Body of pancreas (tissue), 4 donors: ENCODE measurements at regions not wholly inside any gene's neighbourhood (a gene's known extent, or its start where the extent isn't known, plus 50 kb on each side); places are given as distances from the start of the nearest gene placed in this dataset.

Experiments used
- ATAC-seq: fragments of 150-250 bp; one replicate; pipeline ENCODE4 v1.9.1; 2016
- DNase-seq, 4 donors: peaks; one replicate each; pipeline ENCODE4 v3.0.0-alpha.2; 2019
- H3K27ac ChIP-seq, 4 donors: fragments of 200-600 bp; sonication (generic); 1 replicate in 3 of 4; 2 replicates in 1 of 4; pipeline versions ENCODE4 v1.5.1 to v1.6.1; 2016 to 2019; ENCODE audit warnings: mild to moderate bottlenecking in 1 of 4, mixed read lengths in 1 of 4, moderate library complexity in 1 of 4
- H3K27me3 ChIP-seq, 2 donors: fragments of 200-600 bp; sonication (generic); one replicate each; pipeline ENCODE4 v1.6.0; 2016; ENCODE audit warnings: mild to moderate bottlenecking in 1 of 2
- H3K36me3 ChIP-seq, 2 donors: fragments of 200-600 bp; sonication (generic); replicated peaks in 1 of 2; 2 replicates each; pipeline ENCODE4 v1.5.1; 2016; ENCODE audit warnings: low read depth in 2 of 2; ENCODE audit not compliant: insufficient read depth in 1 of 2
- H3K4me1 ChIP-seq: fragments of 200-600 bp; sonication (generic); one replicate; pipeline ENCODE4 v1.6.0; 2016
- H3K4me3 ChIP-seq, 2 donors: fragments of 200-600 bp; sonication (generic); 1 replicate in 1 of 2; 2 replicates in 1 of 2; pipeline ENCODE4 v1.5.1; 2016 to 2019
- H3K9me3 ChIP-seq, 3 donors: fragments of 200-600 bp; sonication (generic); 1 replicate in 2 of 3; 2 replicates in 1 of 3; pipeline ENCODE4 v1.5.1; 2016
- POLR2A ChIP-seq, 3 donors: fragments of 450-650 bp; IDR thresholded peaks; one replicate each; pipeline ENCODE4 v1.6.1; 2016; ENCODE audit warnings: antibody characterized with exemption in 3 of 3, mild to moderate bottlenecking in 2 of 3
- WGBS, 2 donors: methylation state at CpG; one replicate each; pipeline ENCODE4 v1.1.5; 2017; 5-methylcytosine and 5-hydroxymethylcytosine counted together
- intact Hi-C: fragments of 100-400 bp; cut with DNase I; formaldehyde crosslinking; loops from one replicate; pipeline ENCODE4 v1.15.1; 2023
- TF ChIP-seq, protein P1 (sequence below), 7 experiments: fragments of 450-650 bp in 4 of 7; fragments of 200-600 bp in 3 of 7; sonication (generic) in 3 of 7; IDR thresholded peaks; one replicate each; pipeline ENCODE4 v1.5.1; 2016 to 2019; ENCODE audit warnings: antibody characterized with exemption in 7 of 7

DNA sequence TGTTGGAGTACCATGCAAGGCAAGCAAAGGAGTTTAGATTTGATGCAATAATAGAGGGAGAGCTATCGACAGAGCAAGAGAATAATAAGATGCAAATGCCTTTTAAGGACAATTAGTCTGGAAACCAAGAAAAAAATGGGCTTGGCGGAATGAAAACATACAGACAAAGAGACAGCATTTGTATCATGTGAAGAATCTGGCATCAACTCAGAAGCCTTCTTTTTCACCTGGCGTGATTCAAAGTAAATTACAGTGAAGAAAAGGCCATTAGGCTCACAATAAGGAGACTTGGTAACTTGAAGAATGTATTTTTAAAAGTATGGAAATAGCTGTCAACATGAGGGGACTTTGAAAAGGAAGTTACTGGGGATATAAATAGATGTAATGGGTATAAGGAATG lies 521.2 kb upstream of the GOLIM4 start:
- Histone ChIP-seq H3K9me3 (no peaks in the 10 kb centered on the region), H3K27me3 (no peaks in the 10 kb centered on the region), H3K4me3 (no peak overlapping the region), H3K4me1 (no peaks in the 10 kb centered on the region), H3K27ac (no peak overlapping the region), H3K36me3 (no peaks in the 10 kb centered on the region)
- 73 to 78% methylated on average over 3 of the region's 3 CpGs for WGBS, 2 donors
- TF ChIP-seq, protein P1, sequence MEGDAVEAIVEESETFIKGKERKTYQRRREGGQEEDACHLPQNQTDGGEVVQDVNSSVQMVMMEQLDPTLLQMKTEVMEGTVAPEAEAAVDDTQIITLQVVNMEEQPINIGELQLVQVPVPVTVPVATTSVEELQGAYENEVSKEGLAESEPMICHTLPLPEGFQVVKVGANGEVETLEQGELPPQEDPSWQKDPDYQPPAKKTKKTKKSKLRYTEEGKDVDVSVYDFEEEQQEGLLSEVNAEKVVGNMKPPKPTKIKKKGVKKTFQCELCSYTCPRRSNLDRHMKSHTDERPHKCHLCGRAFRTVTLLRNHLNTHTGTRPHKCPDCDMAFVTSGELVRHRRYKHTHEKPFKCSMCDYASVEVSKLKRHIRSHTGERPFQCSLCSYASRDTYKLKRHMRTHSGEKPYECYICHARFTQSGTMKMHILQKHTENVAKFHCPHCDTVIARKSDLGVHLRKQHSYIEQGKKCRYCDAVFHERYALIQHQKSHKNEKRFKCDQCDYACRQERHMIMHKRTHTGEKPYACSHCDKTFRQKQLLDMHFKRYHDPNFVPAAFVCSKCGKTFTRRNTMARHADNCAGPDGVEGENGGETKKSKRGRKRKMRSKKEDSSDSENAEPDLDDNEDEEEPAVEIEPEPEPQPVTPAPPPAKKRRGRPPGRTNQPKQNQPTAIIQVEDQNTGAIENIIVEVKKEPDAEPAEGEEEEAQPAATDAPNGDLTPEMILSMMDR (IDR thresholded peaks at IDR 0.05) = no peak
- no peak for TF ChIP-seq POLR2A (IDR thresholded peaks at IDR 0.05)
- intact Hi-C loops = no loop called here
- no peak for ATAC-seq
- DNase-seq = no peak

DNA sequence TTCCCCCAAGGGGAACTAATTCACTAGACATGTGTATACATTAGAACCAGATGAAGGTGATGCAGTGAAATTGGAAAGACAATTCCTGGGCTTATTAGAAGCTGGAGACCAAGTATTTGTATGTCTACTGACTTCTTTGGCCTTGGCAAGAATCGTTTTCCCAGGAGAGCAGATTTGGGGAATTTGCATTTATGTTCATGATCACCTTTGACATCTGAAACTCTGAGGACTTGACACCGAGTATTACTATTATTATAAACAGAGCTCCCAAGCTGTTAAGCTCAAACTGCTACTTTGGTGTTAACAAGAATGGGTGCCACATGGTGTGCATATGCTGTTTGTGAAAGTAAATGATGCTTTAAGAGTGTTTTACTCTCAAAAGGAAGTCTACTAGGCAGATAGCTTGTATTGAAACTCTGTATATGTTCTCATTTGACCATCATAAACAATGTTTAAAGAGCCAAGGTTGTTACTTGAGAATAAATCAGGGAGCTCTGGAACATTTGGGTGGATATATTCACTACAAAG lies 519.8 kb upstream of the GOLIM4 start:
- TF ChIP-seq POLR2A (IDR thresholded peaks at IDR 0.05) = no peak
- TF ChIP-seq, protein P1 (IDR thresholded peaks at IDR 0.05) = no peak
- H3K27me3 ChIP-seq = no peaks in the 10 kb centered on the region
- no peak overlapping the region for H3K4me3 ChIP-seq
- H3K36me3 ChIP-seq = no peaks in the 10 kb centered on the region
- DNase-seq (no peak), ATAC-seq (no peak)
- 34 to 47% methylated on average over 2 of the region's 2 CpGs for WGBS, 2 donors
- no peaks in the 10 kb centered on the region for H3K4me1 ChIP-seq
- intact Hi-C loops = no loop called here
- H3K9me3 ChIP-seq = no peaks in the 10 kb centered on the region
- no peak overlapping the region for H3K27ac ChIP-seq

DNA sequence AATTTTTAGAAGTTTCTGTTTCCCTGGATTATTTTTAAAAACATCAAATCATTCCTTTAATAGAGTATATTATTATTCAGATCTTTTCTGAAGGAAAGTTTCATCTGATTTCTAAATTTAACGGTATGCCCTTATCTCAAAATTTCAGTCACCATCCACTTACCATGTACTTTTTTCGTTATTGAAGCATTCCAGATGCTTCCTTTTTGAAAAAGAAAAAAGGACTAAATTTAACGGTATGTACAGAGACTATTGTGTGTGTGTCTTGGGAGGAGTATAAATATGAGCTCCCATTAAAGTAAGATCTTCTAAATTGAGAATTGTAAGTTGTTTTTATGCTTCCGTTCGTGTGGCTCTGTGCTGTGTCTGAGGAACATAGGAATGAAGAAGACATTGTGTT lies 517.4 kb upstream of the GOLIM4 start:
- H3K9me3 ChIP-seq = no peaks in the 10 kb centered on the region
- H3K4me1 ChIP-seq = no peaks in the 10 kb centered on the region
- no peaks in the 10 kb centered on the region for H3K36me3 ChIP-seq
- no peak for TF ChIP-seq POLR2A (IDR thresholded peaks at IDR 0.05)
- TF ChIP-seq, protein P1 (IDR thresholded peaks at IDR 0.05) = no peak
- WGBS, 2 donors = 46 to 70% methylated on average over 5 of the region's 5 CpGs
- intact Hi-C loops = no loop called here
- no peak overlapping the region for H3K27ac ChIP-seq
- H3K27me3 ChIP-seq = no peaks in the 10 kb centered on the region
- no peak for DNase-seq
- ATAC-seq = no peak
- no peak overlapping the region for H3K4me3 ChIP-seq

DNA sequence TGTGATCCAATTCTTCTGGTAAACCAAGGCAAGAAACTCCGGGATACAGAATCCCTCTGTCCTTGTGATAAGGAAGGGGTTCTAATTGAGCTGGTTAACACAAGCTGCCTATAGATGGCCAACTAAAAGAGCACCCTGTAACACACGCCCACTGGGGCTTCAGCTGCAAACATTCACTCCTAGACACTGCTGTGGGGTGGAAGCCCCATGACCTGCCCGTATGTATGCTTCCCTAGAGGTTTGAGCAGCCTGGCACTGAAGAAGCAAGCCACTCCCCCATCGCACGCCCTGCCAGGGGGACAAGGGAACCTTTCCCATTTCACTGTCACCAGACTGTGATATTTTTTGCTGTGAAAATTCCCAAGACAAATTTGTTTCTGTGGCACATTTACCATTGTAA lies 516.9 kb upstream of the GOLIM4 start:
- no peaks in the 10 kb centered on the region for H3K36me3 ChIP-seq
- no peak overlapping the region for H3K27ac ChIP-seq
- DNase-seq (no peak), ATAC-seq (no peak)
- no peaks in the 10 kb centered on the region for H3K4me1 ChIP-seq
- no peaks in the 10 kb centered on the region for H3K27me3 ChIP-seq
- intact Hi-C loops = no loop called here
- no peak overlapping the region for H3K4me3 ChIP-seq
- no peaks in the 10 kb centered on the region for H3K9me3 ChIP-seq
- TF ChIP-seq POLR2A (IDR thresholded peaks at IDR 0.05) = no peak
- TF ChIP-seq, protein P1 (IDR thresholded peaks at IDR 0.05) = no peak
- WGBS, 2 donors = 58 to 73% methylated on average over 4 to 5 of the region's 5 CpGs

DNA sequence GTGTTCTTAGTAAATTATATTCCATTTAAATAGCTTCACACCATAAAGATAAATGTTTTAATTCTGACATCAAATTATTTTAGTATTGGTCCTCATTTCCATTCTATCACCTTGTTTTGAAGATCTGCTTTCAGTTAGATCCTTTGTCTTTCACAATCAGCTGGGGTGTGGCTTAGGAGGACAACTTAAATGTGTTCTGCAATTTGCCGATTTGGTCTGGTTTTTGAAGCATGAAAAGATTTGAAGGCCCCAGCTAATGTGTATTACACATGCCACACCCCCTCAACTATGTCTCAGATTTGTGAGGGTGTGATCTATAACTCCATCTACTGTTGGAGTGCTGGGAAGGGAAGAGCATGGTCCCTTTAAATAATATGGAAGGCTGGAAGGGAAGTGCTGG lies 516.1 kb upstream of the GOLIM4 start:
- ATAC-seq (no peak), DNase-seq (no peak)
- Histone ChIP-seq H3K36me3 (no peaks in the 10 kb centered on the region), H3K4me1 (no peaks in the 10 kb centered on the region), H3K27me3 (no peaks in the 10 kb centered on the region), H3K9me3 (no peaks in the 10 kb centered on the region), H3K27ac (no peak overlapping the region), H3K4me3 (no peak overlapping the region)
- TF ChIP-seq POLR2A (IDR thresholded peaks at IDR 0.05) = no peak
- TF ChIP-seq, protein P1 (IDR thresholded peaks at IDR 0.05) = no peak
- WGBS, 2 donors = 48 to 92% methylated on average over 1 of the region's 1 CpG
- intact Hi-C loops = no loop called here
